NB4 (cell line): ENCODE measurements at regions not wholly inside any gene's neighbourhood (a gene's known extent, or its start where the extent isn't known, plus 50 kb on each side); places are given as distances from the start of the nearest gene placed in this dataset.

Experiments used
- DNase-seq: peaks from one replicate; pipeline ENCODE4 v3.0.0; 2010; ENCODE audit warnings: low read depth
- H3K4me3 ChIP-seq: one replicate; pipeline ENCODE4 v1.5.1; 2011; ENCODE audit warnings: mild to moderate bottlenecking, low read depth, low read length, moderate library complexity
- MYC ChIP-seq: IDR thresholded peaks from 2 replicates; pipeline ENCODE4 v1.6.1; 2011; ENCODE audit warnings: low read depth, low read length
- POLR2A ChIP-seq: IDR thresholded peaks from 2 replicates; pipeline ENCODE4 v1.6.1; 2011; ENCODE audit warnings: mild to moderate bottlenecking; ENCODE audit not compliant: insufficient read length; ENCODE audit errors: extremely low read depth
- TF ChIP-seq, protein P1 (sequence below): IDR thresholded peaks from one replicate; pipeline ENCODE4 v1.5.1; 2012; ENCODE audit warnings: low read depth, low read length
- TF ChIP-seq, protein P2 (sequence below): IDR thresholded peaks from 2 replicates; pipeline ENCODE4 v1.6.1; 2011; ENCODE audit warnings: low read depth, low read length

DNA sequence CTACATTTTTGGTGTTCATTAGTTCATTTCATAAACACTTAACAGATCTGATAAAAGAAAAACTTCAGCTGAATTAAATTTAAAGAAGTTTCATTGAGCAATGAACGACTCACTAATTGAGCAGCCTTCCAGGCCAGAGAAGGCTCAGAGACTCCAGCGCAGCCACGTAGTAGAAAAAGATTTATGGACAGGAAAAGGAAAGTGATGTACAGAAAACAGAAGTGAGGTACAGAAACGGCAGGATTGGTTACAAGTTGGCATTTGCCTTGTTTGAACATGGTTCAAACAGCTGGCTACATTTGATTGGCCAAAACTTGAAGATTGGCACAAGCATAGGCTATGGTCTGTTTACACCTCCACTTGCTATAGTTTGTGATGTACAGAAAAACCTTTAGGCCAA is 166.3 kb upstream of the DTNBP1 start:
- DNase-seq: no peak
- TF ChIP-seq, protein P1, sequence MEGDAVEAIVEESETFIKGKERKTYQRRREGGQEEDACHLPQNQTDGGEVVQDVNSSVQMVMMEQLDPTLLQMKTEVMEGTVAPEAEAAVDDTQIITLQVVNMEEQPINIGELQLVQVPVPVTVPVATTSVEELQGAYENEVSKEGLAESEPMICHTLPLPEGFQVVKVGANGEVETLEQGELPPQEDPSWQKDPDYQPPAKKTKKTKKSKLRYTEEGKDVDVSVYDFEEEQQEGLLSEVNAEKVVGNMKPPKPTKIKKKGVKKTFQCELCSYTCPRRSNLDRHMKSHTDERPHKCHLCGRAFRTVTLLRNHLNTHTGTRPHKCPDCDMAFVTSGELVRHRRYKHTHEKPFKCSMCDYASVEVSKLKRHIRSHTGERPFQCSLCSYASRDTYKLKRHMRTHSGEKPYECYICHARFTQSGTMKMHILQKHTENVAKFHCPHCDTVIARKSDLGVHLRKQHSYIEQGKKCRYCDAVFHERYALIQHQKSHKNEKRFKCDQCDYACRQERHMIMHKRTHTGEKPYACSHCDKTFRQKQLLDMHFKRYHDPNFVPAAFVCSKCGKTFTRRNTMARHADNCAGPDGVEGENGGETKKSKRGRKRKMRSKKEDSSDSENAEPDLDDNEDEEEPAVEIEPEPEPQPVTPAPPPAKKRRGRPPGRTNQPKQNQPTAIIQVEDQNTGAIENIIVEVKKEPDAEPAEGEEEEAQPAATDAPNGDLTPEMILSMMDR: no peak
- TF ChIP-seq MYC (no peak), POLR2A (no peak)
- TF ChIP-seq, protein P2, sequence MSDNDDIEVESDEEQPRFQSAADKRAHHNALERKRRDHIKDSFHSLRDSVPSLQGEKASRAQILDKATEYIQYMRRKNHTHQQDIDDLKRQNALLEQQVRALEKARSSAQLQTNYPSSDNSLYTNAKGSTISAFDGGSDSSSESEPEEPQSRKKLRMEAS: no peak
- no peak overlapping the region for H3K4me3 ChIP-seq

DNA sequence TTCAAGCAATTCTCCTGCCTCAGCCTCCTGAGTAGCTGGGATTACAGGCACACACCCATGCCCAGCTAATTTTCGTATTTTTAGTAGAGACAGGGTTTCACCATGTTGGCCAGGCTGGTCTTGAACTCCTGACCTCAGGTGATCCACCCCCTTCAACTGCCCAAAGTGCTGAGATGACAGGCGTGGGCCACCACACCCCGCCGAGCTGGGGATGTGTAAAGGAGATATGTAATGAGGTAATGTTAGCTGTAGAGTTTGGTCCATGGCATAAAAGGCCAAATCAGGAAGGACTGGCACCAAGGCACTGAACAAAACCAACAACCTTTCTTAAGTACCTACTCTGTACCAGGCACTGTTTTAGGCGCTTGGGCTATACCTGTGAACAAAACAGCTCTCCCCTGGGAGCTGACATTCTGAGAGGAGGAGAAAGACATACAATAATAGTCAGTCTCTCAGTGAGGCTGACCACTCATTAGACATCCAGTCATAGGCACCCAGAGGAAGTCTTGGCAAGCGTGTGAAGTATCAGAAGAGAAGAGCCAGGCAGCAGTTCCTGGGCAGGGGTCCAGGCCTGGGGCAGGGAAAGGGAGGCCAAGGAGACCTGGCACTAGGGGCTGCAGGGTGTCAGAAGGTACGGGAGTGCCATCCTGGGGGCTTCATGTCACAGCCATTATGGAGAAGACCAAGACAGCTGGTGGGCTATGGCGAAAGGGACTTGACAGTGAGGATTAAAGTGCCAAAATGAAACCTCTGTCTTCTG is 164.8 kb upstream of the DTNBP1 start:
- no peak overlapping the region for H3K4me3 ChIP-seq
- TF ChIP-seq MYC (no peak), POLR2A (no peak)
- TF ChIP-seq, protein P2: no peak
- TF ChIP-seq, protein P1: no peak
- DNase-seq: no peak

DNA sequence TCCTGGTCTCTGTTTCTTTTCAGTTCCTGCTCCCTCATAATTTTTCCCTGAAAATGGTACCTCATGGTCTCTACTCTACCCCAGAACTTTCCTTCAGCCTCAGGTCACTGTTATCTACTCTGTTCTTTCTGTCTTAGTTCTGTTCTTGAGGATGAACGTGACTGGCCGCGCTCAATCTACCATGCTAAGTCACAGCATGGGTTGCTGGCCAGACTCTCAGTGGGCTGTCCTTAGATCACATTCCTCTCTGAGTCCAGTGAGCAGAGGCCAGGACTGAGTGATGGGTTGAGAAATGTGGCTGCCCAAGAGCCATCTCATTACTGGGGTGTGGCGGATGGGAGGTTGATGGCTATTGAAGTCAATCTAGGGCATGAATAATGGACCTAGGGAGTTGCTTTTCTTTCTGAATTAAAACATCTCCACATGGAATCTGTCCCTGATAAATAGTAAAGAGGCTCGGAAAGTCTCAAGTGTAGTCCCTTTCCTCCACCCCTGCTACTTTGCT is 164.0 kb upstream of the DTNBP1 start:
- TF ChIP-seq, protein P2: no peak
- no peak for TF ChIP-seq POLR2A
- TF ChIP-seq, protein P1: no peak
- no peak for TF ChIP-seq MYC
- no peak overlapping the region for H3K4me3 ChIP-seq
- DNase-seq: no peak

DNA sequence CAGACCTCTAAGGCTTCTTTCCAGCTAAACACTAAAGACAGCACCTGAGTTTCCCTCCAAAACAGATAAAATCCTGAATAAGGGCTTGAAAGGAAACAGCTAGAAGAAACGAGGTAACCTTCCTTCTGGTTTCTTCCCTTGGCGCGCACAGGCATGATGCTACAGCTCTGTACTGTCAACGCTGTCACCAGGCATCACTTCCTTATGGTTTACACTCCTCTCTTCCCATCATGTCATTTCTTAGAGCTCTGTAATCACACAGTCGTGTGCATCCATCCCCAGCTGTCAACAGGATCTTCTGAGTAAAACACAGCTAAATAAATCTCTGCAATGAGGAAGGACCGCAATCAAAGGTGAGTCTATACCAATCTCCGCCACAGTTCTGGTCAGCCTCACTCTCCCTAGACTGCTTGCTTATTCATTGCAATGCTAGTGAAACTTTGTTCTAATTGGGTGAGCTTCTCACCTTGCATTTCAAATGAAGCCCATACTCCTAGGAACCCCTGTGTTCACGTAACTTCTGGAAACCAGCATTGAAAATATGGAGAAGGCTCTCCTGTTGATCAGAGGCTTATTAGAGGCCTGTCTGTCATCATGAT is 162.6 kb upstream of the DTNBP1 start:
- no peak for DNase-seq
- TF ChIP-seq, protein P2: no peak
- no peak for TF ChIP-seq POLR2A
- no peak for TF ChIP-seq MYC
- TF ChIP-seq, protein P1: no peak
- H3K4me3 ChIP-seq: no peak overlapping the region

DNA sequence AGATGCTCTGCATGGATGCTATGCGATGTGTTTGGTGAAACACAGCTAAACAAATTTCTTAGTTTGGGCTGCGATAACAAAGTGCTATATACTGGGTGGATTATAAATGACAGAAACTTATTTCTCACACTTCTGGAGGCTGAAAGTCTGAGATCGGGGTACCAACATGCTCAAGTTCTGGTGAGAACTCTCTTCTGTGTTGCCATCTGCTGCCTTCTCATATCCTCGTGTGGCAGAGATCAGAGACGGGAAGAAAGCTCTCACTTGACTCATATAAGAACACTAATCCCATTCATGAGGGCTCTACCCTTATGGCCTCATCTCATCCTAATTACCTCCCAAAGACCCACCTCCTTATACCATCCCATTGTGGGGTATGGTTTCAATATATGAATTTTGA is 162.0 kb upstream of the DTNBP1 start:
- TF ChIP-seq, protein P1: no peak
- TF ChIP-seq MYC (no peak), POLR2A (no peak)
- TF ChIP-seq, protein P2: no peak
- H3K4me3 ChIP-seq: no peak overlapping the region
- no peak for DNase-seq
